GM21529 (cell line): ENCODE measurements at regions not wholly inside any gene's neighbourhood (a gene's known extent, or its start where the extent isn't known, plus 50 kb on each side); places are given as distances from the start of the nearest gene placed in this dataset.

Experiments
- ATAC-seq: cut with Tn5 transposase; IDR thresholded peaks from one replicate; pipeline ENCODE4 v1.9.1; 2021; ENCODE audit not compliant: unreplicated experiment

DNA sequence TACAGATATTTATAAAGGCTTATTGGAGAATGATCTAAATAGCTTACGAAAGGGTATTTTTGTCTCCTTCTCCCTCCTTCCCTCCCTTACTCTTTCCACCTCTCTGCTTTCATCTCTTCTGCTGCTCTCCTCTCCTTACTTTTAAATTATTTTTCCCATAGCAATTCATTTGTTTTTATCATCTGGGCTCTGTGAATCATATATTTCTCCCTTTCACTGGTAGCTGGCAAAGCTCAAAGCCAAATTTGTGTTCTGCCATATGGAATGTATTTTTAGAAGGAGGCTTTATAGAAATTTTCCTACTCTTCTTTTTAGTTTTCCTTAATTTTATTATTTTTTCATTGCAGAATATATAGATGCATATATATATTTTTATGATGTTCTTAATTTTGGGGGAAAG lies 385.8 kb downstream of the C3orf38 start:
- no peak for ATAC-seq

DNA sequence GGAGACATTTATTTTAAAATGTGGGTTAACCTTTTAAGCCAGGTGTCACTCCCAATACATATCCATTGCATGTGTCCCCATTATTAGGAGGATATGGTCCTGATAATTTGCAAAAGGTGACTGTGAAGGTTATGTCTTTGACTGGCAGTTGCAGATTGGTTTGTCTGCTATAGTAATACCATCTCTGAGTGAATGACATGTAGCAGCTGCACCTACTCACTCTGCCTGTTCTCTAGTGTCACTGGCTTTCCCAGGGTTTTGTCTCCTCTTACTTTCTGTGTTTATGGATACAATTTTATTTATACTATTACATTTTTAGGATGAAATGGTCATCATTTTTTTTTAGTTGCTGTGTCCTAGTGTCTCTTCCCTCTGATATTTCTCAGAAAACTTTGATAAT lies 393.2 kb downstream of the C3orf38 start:
- no peak for ATAC-seq

DNA sequence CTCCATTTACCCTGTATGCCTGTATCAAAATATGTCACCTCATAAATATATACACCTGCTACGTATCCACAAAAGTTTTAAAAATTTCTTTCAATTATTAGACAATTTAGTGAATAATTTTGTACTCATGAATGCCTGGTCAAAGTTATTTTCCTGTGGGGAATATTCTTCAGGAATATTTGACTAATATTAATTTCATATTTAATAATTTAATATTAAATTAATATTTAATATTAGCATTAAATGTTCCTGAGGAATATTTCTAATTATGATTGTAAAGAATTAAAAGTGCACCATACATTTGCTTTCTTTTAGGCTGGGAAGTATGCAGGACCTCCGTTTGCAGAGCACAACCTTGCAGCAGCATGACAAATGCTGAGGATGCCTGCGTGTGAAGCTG lies 422.7 kb downstream of the C3orf38 start:
- no peak for ATAC-seq

DNA sequence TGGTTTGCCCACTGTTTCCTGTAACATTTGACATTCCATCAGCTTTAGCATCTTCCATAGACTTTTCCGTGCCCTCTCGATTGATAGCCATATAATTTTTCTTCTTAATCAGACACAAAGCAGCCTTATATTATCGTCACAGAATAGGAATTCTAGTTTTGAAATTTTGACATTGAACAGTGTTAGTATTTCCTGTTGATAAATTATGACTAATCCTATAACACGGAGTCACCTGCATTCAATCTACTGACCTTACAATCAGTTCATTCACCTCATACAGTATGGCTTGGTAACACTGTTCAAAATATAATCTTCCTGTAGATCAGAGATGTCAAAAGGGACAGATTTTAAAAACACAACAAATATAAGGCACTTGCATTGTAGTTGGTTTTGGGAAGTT lies 423.7 kb downstream of the C3orf38 start:
- no peak for ATAC-seq

DNA sequence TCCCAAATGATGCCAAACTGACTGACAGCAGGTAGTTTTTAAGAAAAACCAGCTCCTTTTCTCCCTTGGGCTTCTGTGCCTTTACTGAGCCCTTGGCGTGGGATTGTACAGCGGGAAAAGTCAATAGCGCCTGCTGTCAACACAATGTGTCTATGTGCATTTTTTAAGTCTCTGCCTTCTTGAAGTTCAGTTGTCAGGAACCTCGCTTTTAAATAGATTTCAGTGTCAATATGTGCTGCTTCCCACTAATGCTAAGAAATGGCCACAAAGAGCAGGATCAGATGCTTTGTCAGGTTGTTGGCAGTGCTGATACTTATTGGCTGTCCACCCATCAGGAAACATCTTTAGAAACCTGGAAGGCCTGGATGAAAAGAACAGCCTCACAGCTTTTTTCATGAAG lies 424.4 kb downstream of the C3orf38 start:
- no peak for ATAC-seq

DNA sequence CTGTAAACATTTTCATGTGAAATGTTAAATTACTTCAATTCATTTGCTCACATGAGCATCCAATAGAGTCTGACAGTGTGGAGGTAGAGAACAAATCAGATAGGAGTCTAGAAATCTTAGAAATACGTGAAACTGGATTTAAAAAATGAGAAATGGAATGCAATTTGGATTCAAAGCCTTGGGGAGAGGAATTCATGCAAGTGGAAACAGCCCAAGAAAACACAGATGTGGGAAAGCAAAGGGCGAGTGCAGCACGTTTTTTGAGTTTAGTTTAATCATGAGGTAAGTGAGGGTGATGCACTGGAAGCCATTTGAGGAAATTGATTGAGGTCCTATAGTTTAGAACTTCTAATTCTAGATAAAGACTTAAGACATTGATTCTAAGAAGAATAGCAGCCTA lies 434.7 kb downstream of the C3orf38 start:
- no peak for ATAC-seq

DNA sequence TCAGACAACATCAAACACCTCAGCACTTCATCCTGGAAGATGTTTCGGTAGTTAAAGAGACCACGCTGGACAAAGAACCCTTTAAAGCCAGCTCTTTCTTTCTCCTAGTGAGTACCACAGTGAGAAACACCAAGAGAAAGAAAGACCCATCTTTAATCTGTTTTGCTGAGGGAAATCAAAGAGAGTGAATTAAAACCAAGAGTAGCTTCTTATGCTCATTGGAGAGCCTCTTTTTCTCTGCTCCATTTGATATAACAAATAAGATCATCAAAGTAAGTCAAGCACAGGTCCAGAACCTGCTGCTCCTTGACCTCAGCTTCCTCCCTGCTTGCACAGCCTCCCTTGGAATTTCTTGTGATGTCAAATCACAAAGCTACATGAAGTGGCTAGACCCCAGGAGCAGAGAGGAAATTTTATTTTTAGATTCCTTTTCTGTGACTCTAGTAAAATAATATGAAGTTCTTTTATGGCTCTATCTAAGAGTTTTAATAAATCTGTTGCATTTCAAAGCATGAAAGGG lies 436.4 kb downstream of the C3orf38 start:
- no peak for ATAC-seq

DNA sequence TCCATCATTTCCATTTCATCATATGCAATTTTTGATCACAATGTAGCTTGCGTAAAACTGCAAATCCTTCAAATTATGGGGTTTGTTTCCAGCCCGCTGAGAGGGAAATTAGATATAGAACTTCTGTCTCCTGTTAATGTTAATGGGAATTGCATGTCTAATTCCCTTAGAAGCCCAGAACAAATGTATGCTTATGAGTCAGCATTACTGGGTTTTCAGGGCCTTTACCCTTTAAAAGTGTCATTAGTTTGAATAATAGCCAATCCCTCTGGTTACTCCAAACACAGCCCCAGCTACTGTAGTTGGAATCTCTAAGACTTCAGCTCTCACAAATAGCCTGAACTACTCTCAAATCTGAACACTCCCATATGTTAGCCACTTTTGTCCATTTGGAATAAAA lies 439.4 kb downstream of the C3orf38 start:
- no peak for ATAC-seq

DNA sequence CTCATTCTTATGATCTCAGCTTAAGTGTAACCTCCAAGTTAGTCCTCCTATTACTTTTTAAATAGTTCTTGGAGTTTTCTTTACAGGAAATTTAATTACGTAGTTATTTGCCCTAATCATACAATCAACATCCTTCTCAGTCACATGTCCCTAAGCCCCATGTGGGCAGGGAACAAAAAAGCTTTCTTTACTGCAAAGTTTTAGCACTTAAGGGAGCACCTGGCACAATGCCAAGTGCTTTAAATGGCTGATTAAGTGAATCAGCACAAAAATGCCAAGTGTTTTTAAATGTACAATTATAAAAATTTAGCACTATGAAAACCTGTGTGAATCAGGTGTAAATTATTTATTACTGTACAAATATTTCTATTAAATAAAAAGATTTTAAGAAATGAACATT lies 445.3 kb downstream of the C3orf38 start:
- ATAC-seq: no peak

GRCh38 chr3:88596451-88596850 lies 446.7 kb downstream of the C3orf38 start:
- no peak for ATAC-seq

GRCh38 chr3:88610820-88611219 lies 461.1 kb downstream of the C3orf38 start:
- ATAC-seq: no peak

DNA sequence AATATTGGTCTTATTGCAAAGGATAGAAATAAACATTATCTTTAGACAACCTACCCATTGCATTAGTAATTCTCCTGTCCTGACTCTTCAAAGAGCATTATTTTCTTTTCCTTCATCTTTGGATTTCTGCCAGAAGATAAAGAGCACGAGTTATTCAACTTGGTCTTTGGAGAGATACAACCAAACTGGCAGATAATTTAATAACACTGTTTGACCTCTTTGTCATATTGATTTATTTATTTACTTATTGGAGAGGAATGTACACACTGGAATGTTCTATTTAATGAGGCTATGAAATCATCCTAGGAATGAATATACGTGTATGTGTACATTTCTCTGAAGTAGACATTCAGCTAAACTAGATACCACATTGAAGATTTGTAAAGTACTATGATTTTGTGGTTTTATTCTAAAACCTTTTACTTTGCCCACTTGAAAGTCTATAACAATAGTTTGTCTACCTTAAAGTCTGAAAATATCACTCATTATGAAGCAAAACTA lies 462.1 kb downstream of the C3orf38 start:
- ATAC-seq: no peak

- no peak for ATAC-seq
These were observed 466.7 kb downstream of the C3orf38 start for GRCh38 chr3:88616413-88616812.

DNA sequence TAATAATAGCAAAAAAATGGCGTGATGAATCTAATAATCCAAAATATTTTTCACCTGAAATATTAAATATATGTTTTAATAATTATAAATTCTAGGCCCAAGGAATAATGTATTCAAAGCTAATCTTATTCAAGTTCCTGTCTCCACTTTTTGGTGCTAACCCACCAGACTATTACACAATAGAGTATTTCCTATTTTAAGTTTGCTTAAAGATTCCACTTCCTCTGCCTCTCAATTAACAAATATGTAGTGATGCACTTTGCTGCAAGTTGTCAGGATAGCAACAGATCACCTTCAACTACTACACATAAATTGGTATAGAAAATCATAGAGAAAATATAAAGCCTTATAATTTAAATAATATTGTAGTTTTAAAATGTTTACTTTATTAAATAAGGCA lies 467.5 kb downstream of the C3orf38 start:
- no peak for ATAC-seq

GRCh38 chr3:88618021-88618645 lies 468.4 kb downstream of the C3orf38 start:
- ATAC-seq: no peak

GRCh38 chr3:88621586-88621985 lies 471.8 kb downstream of the C3orf38 start:
- ATAC-seq: no peak

GRCh38 chr3:88623709-88624108 lies 473.9 kb downstream of the C3orf38 start:
- ATAC-seq: no peak

DNA sequence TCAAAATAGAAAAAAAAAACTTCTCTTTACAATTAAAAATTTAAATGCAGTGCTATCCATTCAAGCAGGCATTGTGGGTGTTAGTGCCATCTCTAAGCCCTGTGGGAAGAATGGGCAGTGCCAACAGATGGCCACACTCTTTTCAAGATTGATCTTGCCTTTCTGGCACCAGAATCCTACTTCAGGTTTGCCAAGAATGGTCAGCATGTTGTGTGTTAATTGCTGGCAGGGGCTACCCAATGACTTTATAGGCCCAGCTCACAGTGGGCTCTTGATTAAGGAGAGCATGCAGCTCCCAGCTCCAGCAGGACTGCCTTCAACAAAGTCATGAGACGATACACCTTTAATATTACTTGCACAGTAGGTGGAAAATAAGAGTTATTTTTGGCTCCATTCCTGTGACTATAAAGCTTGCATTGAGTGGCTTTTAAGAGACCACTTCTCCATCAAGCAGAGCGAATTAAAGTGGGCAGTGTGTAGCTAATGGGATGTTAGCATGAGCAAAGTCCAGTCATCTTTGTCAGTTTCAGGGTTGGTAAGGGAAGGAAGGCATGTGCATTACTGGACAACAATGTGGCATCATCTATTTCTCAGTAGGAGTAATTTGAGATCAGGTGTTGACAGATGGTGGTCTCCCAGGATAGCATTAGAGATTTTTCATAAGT lies 476.8 kb downstream of the C3orf38 start:
- no peak for ATAC-seq

DNA sequence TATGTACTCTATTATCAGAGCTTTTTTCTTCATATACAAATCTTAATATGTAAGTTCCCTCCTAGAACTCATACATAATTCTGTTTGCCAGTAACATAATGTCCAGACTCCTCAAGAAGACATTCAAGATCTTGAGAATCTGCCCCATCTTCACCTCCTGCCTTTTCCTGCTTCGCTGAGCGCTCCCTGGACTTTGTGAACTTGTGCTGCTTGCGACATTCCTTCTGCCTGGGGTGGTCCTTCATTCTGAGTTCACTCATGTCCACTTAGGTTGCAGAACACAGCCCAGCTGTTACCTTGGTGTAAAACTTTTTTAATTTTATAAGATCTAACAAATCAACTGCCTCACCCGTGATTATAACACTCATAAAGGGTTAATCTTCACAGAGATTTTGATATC lies 478.5 kb upstream of the EPHA3 start:
- ATAC-seq: no peak

DNA sequence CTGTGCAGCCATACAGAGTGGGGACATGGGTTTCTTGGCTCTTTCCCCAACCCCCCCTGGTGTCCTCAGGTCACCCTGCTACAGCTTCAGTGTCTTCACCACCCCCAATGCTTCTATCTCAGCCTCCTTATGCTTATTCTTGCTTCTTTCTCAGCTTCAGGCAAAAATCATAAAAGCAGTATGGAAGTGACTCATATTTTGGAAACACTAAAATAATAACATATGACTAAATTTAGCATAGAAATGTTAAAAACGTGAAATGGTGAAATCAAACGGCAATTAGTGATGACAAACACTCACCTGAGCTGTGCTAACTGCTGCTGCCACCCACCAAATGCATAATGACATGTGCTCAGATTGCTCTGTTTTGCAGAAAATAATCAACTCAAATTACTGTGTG lies 475.2 kb upstream of the EPHA3 start:
- ATAC-seq: no peak

GRCh38 chr3:88640581-88640980 lies 466.8 kb upstream of the EPHA3 start:
- ATAC-seq: no peak

GRCh38 chr3:88641033-88641604 lies 466.3 kb upstream of the EPHA3 start:
- no peak for ATAC-seq
